ENCODE measurements at regions not wholly inside any gene's neighbourhood (a gene's known extent, or its start where the extent isn't known, plus 50 kb on each side); places are given as distances from the start of the nearest gene placed in this dataset.

DNA sequence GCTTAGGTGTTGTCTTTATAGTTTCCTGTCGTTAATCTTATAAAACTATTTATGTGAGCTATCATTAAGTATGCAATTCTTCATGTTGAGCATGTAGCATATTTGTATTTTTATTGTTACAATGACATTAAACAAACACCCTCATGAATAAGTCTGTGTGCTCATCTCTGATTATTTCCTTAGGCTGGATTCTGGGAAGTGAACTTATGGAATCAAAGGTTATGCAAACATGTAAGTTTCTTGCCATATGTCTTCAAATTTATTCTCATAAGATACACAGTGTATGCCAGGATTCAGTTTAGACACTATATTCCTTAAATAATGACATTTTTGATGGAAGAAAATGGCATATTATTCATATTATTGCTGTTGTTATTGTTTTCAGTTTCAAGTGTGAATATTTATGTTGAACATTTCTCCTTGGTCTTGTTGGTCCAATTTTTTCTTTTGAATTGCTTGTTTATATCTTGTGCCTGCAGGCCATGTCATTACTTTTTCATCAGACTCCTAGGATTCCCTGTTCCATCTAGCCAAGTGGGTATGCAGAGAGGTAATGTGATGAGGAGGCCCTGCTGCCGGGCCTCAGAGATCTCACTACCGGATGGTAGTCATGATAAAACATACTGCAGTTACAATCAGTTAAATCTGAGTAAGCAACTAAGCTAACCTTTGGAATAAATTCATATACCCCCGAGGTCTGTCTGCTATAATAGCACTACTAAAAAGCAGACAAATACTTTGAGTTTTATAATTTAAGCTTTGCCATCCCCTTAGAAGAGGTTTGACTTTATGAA lies 684.3 kb upstream of the SGO1 start:
- TF ChIP-seq, protein P1, sequence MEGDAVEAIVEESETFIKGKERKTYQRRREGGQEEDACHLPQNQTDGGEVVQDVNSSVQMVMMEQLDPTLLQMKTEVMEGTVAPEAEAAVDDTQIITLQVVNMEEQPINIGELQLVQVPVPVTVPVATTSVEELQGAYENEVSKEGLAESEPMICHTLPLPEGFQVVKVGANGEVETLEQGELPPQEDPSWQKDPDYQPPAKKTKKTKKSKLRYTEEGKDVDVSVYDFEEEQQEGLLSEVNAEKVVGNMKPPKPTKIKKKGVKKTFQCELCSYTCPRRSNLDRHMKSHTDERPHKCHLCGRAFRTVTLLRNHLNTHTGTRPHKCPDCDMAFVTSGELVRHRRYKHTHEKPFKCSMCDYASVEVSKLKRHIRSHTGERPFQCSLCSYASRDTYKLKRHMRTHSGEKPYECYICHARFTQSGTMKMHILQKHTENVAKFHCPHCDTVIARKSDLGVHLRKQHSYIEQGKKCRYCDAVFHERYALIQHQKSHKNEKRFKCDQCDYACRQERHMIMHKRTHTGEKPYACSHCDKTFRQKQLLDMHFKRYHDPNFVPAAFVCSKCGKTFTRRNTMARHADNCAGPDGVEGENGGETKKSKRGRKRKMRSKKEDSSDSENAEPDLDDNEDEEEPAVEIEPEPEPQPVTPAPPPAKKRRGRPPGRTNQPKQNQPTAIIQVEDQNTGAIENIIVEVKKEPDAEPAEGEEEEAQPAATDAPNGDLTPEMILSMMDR (IDR thresholded peaks at IDR 0.05): no peak
- no peaks in the 10 kb centered on the region for H3K27me3 Mint-ChIP-seq (ENCODE audit: unreplicated experiment)
- peaks cover 4% of the 10 kb centered on the region for H3K4me1 Mint-ChIP-seq (ENCODE audit: unreplicated experiment)
- no peak overlapping the region for H3K4me3 Mint-ChIP-seq (ENCODE audit: unreplicated experiment)
- H3K9me3 Mint-ChIP-seq (ENCODE audit: unreplicated experiment): no peaks in the 10 kb centered on the region
- no peaks in the 10 kb centered on the region for H3K36me3 Mint-ChIP-seq (ENCODE audit: unreplicated experiment)
- no peak for DNase-seq (ENCODE audit: extremely low spot score, unreplicated experiment)
- H3K27ac Mint-ChIP-seq (ENCODE audit: unreplicated experiment): no peak overlapping the region

DNA sequence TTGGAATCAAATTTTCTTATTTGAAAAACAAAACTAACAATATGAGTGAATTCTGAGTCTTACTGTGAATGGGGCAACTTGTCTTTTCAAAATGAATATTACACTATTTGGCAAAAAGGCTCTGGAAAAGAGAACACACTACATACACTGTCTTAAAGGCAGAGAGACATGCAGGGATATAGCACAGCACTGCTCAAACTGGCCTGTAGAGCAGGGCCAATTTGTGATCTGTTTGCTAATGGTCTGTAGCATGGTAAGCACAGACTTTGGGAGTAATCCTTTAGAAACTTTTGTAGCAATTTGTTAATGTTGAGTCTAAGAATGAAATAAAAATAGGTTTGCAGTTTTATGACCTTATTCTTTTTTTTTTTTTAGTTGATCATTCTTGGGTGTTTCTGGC lies 679.8 kb upstream of the SGO1 start:
- Mint-ChIP-seq H3K36me3 (ENCODE audit: unreplicated experiment) (no peaks in the 10 kb centered on the region), H3K4me3 (ENCODE audit: unreplicated experiment) (no peak overlapping the region), H3K4me1 (ENCODE audit: unreplicated experiment) (peaks cover 4% of the 10 kb centered on the region), H3K27me3 (ENCODE audit: unreplicated experiment) (no peaks in the 10 kb centered on the region), H3K27ac (ENCODE audit: unreplicated experiment) (no peak overlapping the region), H3K9me3 (ENCODE audit: unreplicated experiment) (peaks cover 14% of the 10 kb centered on the region)
- TF ChIP-seq, protein P1 (IDR thresholded peaks at IDR 0.05): no peak
- DNase-seq (ENCODE audit: extremely low spot score, unreplicated experiment): no peak

DNA sequence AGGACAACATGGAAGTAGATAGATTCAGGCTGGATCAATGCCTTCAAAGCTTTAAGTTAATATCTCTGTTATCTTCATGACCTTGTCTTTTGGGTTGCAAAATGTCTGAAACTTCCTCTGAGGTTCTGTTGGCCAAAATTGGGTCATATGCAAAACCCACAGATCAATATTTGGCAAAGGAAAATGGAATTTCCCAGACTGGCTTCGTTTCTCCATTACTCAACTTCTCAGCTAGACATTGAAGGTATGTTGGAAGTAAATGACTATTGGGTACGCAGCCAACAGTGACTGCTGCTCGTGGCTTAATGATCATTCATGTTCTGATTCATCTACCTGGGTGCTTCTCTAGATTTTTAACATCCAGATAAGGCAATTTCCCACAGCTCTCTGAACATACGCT lies 675.4 kb upstream of the SGO1 start:
- TF ChIP-seq, protein P1 (IDR thresholded peaks at IDR 0.05): no peak
- Mint-ChIP-seq H3K4me3 (ENCODE audit: unreplicated experiment) (no peak overlapping the region), H3K27me3 (ENCODE audit: unreplicated experiment) (no peaks in the 10 kb centered on the region), H3K36me3 (ENCODE audit: unreplicated experiment) (no peaks in the 10 kb centered on the region), H3K4me1 (ENCODE audit: unreplicated experiment) (no peaks in the 10 kb centered on the region), H3K9me3 (ENCODE audit: unreplicated experiment) (peaks cover 14% of the 10 kb centered on the region), H3K27ac (ENCODE audit: unreplicated experiment) (no peak overlapping the region)
- DNase-seq (ENCODE audit: extremely low spot score, unreplicated experiment): no peak

DNA sequence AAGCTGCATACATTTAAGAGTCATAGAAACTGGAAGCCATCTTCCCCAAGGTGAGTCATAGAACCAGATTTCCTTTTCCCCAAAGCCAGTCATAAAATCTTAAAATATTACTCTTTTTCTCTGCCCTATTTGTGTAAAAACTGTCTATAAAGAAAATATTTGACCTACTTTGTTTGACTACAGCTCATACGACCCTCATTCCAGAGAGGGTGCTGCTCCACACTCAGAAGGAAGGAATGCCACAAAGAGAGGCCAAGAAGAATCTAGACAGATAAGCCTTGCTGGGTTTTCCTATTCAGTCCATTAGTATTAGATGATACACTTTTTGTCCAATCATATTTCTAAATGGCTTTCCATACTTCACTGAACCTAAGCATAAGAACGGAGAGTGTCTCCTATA lies 671.6 kb upstream of the SGO1 start:
- Mint-ChIP-seq H3K27me3 (ENCODE audit: unreplicated experiment) (no peaks in the 10 kb centered on the region), H3K9me3 (ENCODE audit: unreplicated experiment) (peaks cover 3% of the 10 kb centered on the region), H3K4me3 (ENCODE audit: unreplicated experiment) (no peak overlapping the region), H3K4me1 (ENCODE audit: unreplicated experiment) (no peaks in the 10 kb centered on the region), H3K36me3 (ENCODE audit: unreplicated experiment) (no peaks in the 10 kb centered on the region), H3K27ac (ENCODE audit: unreplicated experiment) (no peak overlapping the region)
- no peak for DNase-seq (ENCODE audit: extremely low spot score, unreplicated experiment)
- TF ChIP-seq, protein P1 (IDR thresholded peaks at IDR 0.05): no peak

DNA sequence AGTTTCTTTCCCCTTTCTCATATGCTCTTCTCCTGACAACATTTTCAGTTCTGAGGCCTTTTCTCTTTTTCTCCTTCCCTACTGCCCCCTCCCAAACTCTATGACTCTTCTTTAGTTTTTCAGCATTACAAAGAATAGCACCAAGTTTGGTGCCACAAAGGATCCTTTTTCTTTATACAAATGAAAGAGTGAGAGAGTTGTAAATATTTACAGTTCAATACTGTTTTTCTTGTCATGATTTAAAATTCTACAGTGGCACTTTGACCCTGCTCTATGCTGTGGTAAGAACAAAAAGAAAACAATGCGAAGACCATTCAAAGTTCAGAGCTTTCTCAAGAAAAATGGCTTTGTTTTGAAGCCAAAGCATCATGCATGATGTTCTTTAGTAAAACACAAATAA lies 667.9 kb upstream of the SGO1 start:
- TF ChIP-seq, protein P1 (IDR thresholded peaks at IDR 0.05): no peak
- Mint-ChIP-seq H3K4me3 (ENCODE audit: unreplicated experiment) (no peak overlapping the region), H3K4me1 (ENCODE audit: unreplicated experiment) (no peaks in the 10 kb centered on the region), H3K27me3 (ENCODE audit: unreplicated experiment) (no peaks in the 10 kb centered on the region), H3K27ac (ENCODE audit: unreplicated experiment) (no peak overlapping the region), H3K9me3 (ENCODE audit: unreplicated experiment) (no peaks in the 10 kb centered on the region), H3K36me3 (ENCODE audit: unreplicated experiment) (no peaks in the 10 kb centered on the region)
- DNase-seq (ENCODE audit: extremely low spot score, unreplicated experiment): no peak

All from osteocyte (in vitro differentiated cells).